K562 (cell line): ENCODE measurements at regions not wholly inside any gene's neighbourhood (a gene's known extent, or its start where the extent isn't known, plus 50 kb on each side); places are given as distances from the start of the nearest gene placed in this dataset.
A peak's percentile ranks its signal among the peaks of the same experiment; 100 is the strongest.

Experiments
- BRD4 ChIP-seq: fragments of 200-600 bp; sonication (generic); IDR thresholded peaks from 2 replicates; pipeline ENCODE4 v1.6.1; 2017; ENCODE audit warnings: inconsistent platforms
- COPS2 ChIP-seq: fragments of 450-650 bp; conservative IDR thresholded peaks from 2 replicates; pipeline ENCODE4 v1.6.1; 2016; ENCODE audit warnings: mild to moderate bottlenecking, moderate library complexity
- CTCF ChIP-seq, 3 experiments: IDR thresholded peaks in 2 of 3; conservative IDR thresholded peaks in 1 of 3; 2 replicates each; pipeline ENCODE4 v1.5.1; 2011 to 2012; ENCODE audit warnings: low read length in 3 of 3, mild to moderate bottlenecking in 3 of 3, control low read depth in 2 of 3, improper control_type of control experiment in 1 of 3, inconsistent platforms in 1 of 3, low read depth in 1 of 3, mixed read lengths in 1 of 3, moderate library complexity in 1 of 3; ENCODE audit not compliant: insufficient read depth in 2 of 3
- ETV6 ChIP-seq, 3 experiments: fragments of 150-350 bp in 1 of 3; sonication (generic) in 1 of 3; formaldehyde crosslinking in 1 of 3; IDR thresholded peaks; 2 replicates each; pipeline versions ENCODE4 v1.6.1 to v1.8.0; 2014 to 2022; ENCODE audit warnings: borderline replicate concordance in 2 of 3, low read depth in 2 of 3, antibody characterized with exemption in 1 of 3, low read length in 1 of 3, mild to moderate bottlenecking in 1 of 3, missing genetic modification reagents in 1 of 3
- FOXJ2 ChIP-seq: fragments of 200-800 bp; sonication (Bioruptor generic); IDR thresholded peaks from 2 replicates; pipeline ENCODE4 v1.6.1; 2016; ENCODE audit warnings: missing genetic modification characterization, missing compliant biosample characterization
- HDAC2 ChIP-seq: fragments of 450-650 bp; IDR thresholded peaks from 2 replicates; pipeline ENCODE4 v1.6.1; 2016; ENCODE audit warnings: mild to moderate bottlenecking
- JUNB ChIP-seq: fragments of 450-650 bp; formaldehyde crosslinking; conservative IDR thresholded peaks from 2 replicates; pipeline ENCODE4 v1.4.0; 2020; ENCODE audit warnings: mild to moderate bottlenecking
- MAX ChIP-seq: sonication (generic); formaldehyde crosslinking; IDR thresholded peaks from 2 replicates; pipeline ENCODE4 v1.9.0; 2022; ENCODE audit warnings: mild to moderate bottlenecking, missing genetic modification reagents
- MCM2 ChIP-seq: fragments of 450-650 bp; IDR thresholded peaks from 2 replicates; pipeline ENCODE4 v1.6.1; 2017; ENCODE audit warnings: low read depth, mild to moderate bottlenecking
- MITF ChIP-seq: IDR thresholded peaks from 2 replicates; pipeline ENCODE4 v1.6.1; 2014; ENCODE audit warnings: antibody characterized with exemption
- OTX1 ChIP-seq: fragments of 450-650 bp; formaldehyde crosslinking; IDR thresholded peaks from 2 replicates; pipeline ENCODE4 v1.4.0; 2022; ENCODE audit warnings: mild to moderate bottlenecking
- PHF8 ChIP-seq: fragments of 200-600 bp; sonication (generic); IDR thresholded peaks from 2 replicates; pipeline ENCODE4 v1.6.1; 2012; ENCODE audit warnings: mixed run types, mild to moderate bottlenecking, inconsistent platforms, low read length, moderate library complexity, borderline replicate concordance
- RCOR1 ChIP-seq, 2 experiments: IDR thresholded peaks; 2 replicates each; pipeline ENCODE4 v1.6.1; 2012; ENCODE audit warnings: low read depth in 2 of 2, low read length in 2 of 2, borderline replicate concordance in 1 of 2, improper control_type of control experiment in 1 of 2
- SMARCA4 ChIP-seq: fragments of 450-650 bp; IDR thresholded peaks from 2 replicates; pipeline ENCODE4 v1.6.1; 2016
- ZMIZ1 ChIP-seq, 2 experiments: fragments of 150-350 bp in 1 of 2; IDR thresholded peaks; 2 replicates each; pipeline ENCODE4 v1.6.1; 2012 to 2016; ENCODE audit warnings: low read depth in 2 of 2, low read length in 2 of 2, mild to moderate bottlenecking in 1 of 2, moderate library complexity in 1 of 2
- ZNF12 ChIP-seq: sonication (generic); formaldehyde crosslinking; IDR thresholded peaks from 2 replicates; pipeline ENCODE4 v1.4.0; 2020; ENCODE audit warnings: mild to moderate bottlenecking, missing genetic modification reagents
- ZNF165 ChIP-seq: fragments of 250-450 bp; sonication (Bioruptor Pico); IDR thresholded peaks from 2 replicates; pipeline ENCODE4 v1.4.0; 2020; ENCODE audit warnings: borderline replicate concordance
- ZNF224 ChIP-seq: sonication (generic); formaldehyde crosslinking; IDR thresholded peaks from 2 replicates; pipeline ENCODE4 v1.8.0; 2022; ENCODE audit warnings: mild to moderate bottlenecking, missing genetic modification reagents
- ZNF24 ChIP-seq: fragments of 450-650 bp; IDR thresholded peaks from 2 replicates; pipeline ENCODE4 v1.6.1; 2016
- ZNF77 ChIP-seq: fragments of 250-450 bp; sonication (Bioruptor Pico); IDR thresholded peaks from 2 replicates; pipeline ENCODE4 v1.5.0; 2020
- TF ChIP-seq, protein P1 (sequence below), 2 experiments: fragments of 450-650 bp in 1 of 2; sonication (generic) in 1 of 2; formaldehyde crosslinking; conservative IDR thresholded peaks; 2 replicates each; pipeline versions ENCODE4 v1.4.0 to v1.8.1; 2020 to 2022; ENCODE audit warnings: mild to moderate bottlenecking in 1 of 2, missing genetic modification reagents in 1 of 2

- TF ChIP-seq COPS2 (no peak), FOXJ2 (tag) (no peak), ZNF77 (CRISPR knock-in tag) (no peak), ZNF12 (no peak), ZNF224 (CRISPR knock-in tag) (no peak), ETV6 (IDR thresholded peaks at IDR 0.05; ENCODE audit: borderline replicate concordance in 1 of 2, low read depth in 2 of 2, low read length in 1 of 2) (no peak), ETV6 (CRISPR knock-in tag; IDR thresholded peaks at IDR 0.05; ENCODE audit: borderline replicate concordance) (no peak), OTX1 (CRISPR knock-in tag) (no peak), MITF (no peak), RCOR1 (IDR thresholded peaks at IDR 0.05; ENCODE audit: borderline replicate concordance in 1 of 2, low read depth in 2 of 2, low read length in 2 of 2) (peak; percentile 72 to 84; a peak in 3 of 4 replicates), BRD4 (no peak), HDAC2 (peak; percentile 70; the same call in 1 of the 2 replicates), ZMIZ1 (IDR thresholded peaks at IDR 0.05; ENCODE audit: low read depth in 2 of 2, low read length in 2 of 2) (no peak), MCM2 (no peak), ZNF24 (no peak), CTCF (IDR thresholded peaks at IDR 0.05 in 2 of 3, conservative IDR thresholded peaks at IDR 0.05 in 1 of 3; ENCODE audit: insufficient read depth in 2 of 3, low read depth in 1 of 3, low read length in 3 of 3) (peak in 2 of 3 experiments; percentile 34 to 44; a peak in 5 of 6 replicates), ZNF165 (CRISPR knock-in tag) (no peak), JUNB (CRISPR knock-in tag) (no peak), SMARCA4 (peak; percentile 87), PHF8 (no peak), MAX (CRISPR knock-in tag) (no peak)
- TF ChIP-seq, protein P1, sequence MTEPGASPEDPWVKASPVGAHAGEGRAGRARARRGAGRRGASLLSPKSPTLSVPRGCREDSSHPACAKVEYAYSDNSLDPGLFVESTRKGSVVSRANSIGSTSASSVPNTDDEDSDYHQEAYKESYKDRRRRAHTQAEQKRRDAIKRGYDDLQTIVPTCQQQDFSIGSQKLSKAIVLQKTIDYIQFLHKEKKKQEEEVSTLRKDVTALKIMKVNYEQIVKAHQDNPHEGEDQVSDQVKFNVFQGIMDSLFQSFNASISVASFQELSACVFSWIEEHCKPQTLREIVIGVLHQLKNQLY (CRISPR knock-in tag; conservative IDR thresholded peaks at IDR 0.05), result no peak
Measured at GRCh38 chr12:4153343-4153892, 120.1 kb upstream of the CCND2 start (continued).
